Mucosa of gallbladder (tissue), 1 donor: ENCODE measurements at regions not wholly inside any gene's neighbourhood (a gene's known extent, or its start where the extent isn't known, plus 50 kb on each side); places are given as distances from the start of the nearest gene placed in this dataset.
A peak's percentile ranks its signal among the peaks of the same experiment; 100 is the strongest.

Experiments used
- DNase-seq: peaks from one replicate; pipeline ENCODE4 v3.0.0-alpha.2; 2020; ENCODE audit warnings: low spot score
- donor health status: DM: no; HTN: no; CAD: no.

GRCh38 chr5:124433170-124433569, 313.3 kb downstream of the ZNF608 start:
- DNase-seq = no peak

- DNase-seq = no peak
Observed at GRCh38 chr5:124421584-124421983, 324.9 kb downstream of the ZNF608 start.

GRCh38 chr5:124420952-124421351, 325.5 kb downstream of the ZNF608 start:
- no peak for DNase-seq

- no peak for DNase-seq
Observed at GRCh38 chr5:124419531-124419930, 326.9 kb downstream of the ZNF608 start.

GRCh38 chr5:124418390-124418789, 328.0 kb downstream of the ZNF608 start:
- DNase-seq = no peak

- no peak for DNase-seq
Observed at GRCh38 chr5:124417196-124417595, 329.2 kb downstream of the ZNF608 start.

- no peak for DNase-seq
Observed at GRCh38 chr5:124416627-124417026, 329.8 kb downstream of the ZNF608 start.

- no peak for DNase-seq
Observed at GRCh38 chr5:124414973-124415372, 331.5 kb downstream of the ZNF608 start.

GRCh38 chr5:124410539-124411488, 335.6 kb downstream of the ZNF608 start:
- no peak for DNase-seq

GRCh38 chr5:124408738-124409453, 337.5 kb downstream of the ZNF608 start:
- DNase-seq = no peak

GRCh38 chr5:124404796-124405195, 341.6 kb downstream of the ZNF608 start:
- no peak for DNase-seq

GRCh38 chr5:124403281-124403680, 343.2 kb downstream of the ZNF608 start:
- peak; percentile 60 for DNase-seq

- no peak for DNase-seq
Observed at GRCh38 chr5:124402144-124402581, 344.3 kb downstream of the ZNF608 start.

GRCh38 chr5:124401476-124402143, 344.8 kb downstream of the ZNF608 start:
- no peak for DNase-seq

- DNase-seq = no peak
Observed at GRCh38 chr5:124399426-124399961, 346.9 kb downstream of the ZNF608 start.

GRCh38 chr5:124398460-124398859, 348.0 kb downstream of the ZNF608 start:
- no peak for DNase-seq

- DNase-seq = no peak
Observed at GRCh38 chr5:124397317-124397716, 349.1 kb downstream of the ZNF608 start.

GRCh38 chr5:124395926-124396325, 350.5 kb downstream of the ZNF608 start:
- no peak for DNase-seq

GRCh38 chr5:124395287-124395686, 351.2 kb downstream of the ZNF608 start:
- no peak for DNase-seq

- DNase-seq = no peak
Observed at GRCh38 chr5:124394700-124395245, 351.7 kb downstream of the ZNF608 start.

- DNase-seq = no peak
Observed at GRCh38 chr5:124393584-124394379, 352.7 kb downstream of the ZNF608 start.
